ENCODE measurements at regions not wholly inside any gene's neighbourhood (a gene's known extent, or its start where the extent isn't known, plus 50 kb on each side); places are given as distances from the start of the nearest gene placed in this dataset.

DNA sequence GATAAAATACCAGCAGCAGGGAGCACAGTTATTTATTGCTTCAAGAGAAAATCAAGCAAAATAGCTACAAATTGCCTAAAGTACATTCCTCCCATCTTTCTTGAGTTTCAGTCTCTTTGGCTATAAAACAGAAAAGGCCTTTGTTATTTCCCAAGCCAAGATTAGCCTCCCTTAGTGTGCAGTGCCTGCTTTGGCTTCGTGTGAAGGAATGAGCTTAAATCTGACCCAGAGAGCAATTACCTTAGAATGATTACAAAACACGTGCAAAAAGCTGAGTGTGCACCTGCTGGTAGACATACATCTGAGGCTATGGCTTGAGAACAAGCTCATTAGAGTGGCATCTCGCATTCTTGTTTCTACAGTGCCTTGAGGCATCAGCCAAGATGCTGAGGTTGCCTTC is 250.8 kb downstream of the C4orf33 start:
- H3K36me3 ChIP-seq (ENCODE audit: control insufficient read depth in 2 of 3, insufficient read depth in 3 of 3, low read length in 3 of 3): no peaks in the 10 kb centered on the region
- H3K4me1 ChIP-seq (ENCODE audit: control insufficient read depth in 2 of 3, insufficient read depth in 2 of 3, low read depth in 1 of 3, low read length in 3 of 3): no peaks in the 10 kb centered on the region
- intact Hi-C loops (cut with DNase I): no loop called here
- H3K9ac ChIP-seq (ENCODE audit: low read length in 3 of 3): no peak overlapping the region
- no peak overlapping the region for H3K4me3 ChIP-seq (ENCODE audit: low read length in 3 of 3)
- FAIRE-seq (no peak), DNase-seq (peak in 1 of 5 donors; percentile 16)
- H3K27ac ChIP-seq (ENCODE audit: low read depth in 2 of 2, low read length in 2 of 2): no peak overlapping the region
- H3K9me3 ChIP-seq (ENCODE audit: control insufficient read depth in 2 of 3, insufficient read depth in 1 of 3, low read length in 3 of 3): no peaks in the 10 kb centered on the region
- no peaks in the 10 kb centered on the region for H3K27me3 ChIP-seq (ENCODE audit: control insufficient read depth, insufficient read depth, low read length)
- no peak for TF ChIP-seq CTCF (IDR thresholded peaks at IDR 0.05; ENCODE audit: borderline replicate concordance, extremely low read depth, insufficient read depth)

DNA sequence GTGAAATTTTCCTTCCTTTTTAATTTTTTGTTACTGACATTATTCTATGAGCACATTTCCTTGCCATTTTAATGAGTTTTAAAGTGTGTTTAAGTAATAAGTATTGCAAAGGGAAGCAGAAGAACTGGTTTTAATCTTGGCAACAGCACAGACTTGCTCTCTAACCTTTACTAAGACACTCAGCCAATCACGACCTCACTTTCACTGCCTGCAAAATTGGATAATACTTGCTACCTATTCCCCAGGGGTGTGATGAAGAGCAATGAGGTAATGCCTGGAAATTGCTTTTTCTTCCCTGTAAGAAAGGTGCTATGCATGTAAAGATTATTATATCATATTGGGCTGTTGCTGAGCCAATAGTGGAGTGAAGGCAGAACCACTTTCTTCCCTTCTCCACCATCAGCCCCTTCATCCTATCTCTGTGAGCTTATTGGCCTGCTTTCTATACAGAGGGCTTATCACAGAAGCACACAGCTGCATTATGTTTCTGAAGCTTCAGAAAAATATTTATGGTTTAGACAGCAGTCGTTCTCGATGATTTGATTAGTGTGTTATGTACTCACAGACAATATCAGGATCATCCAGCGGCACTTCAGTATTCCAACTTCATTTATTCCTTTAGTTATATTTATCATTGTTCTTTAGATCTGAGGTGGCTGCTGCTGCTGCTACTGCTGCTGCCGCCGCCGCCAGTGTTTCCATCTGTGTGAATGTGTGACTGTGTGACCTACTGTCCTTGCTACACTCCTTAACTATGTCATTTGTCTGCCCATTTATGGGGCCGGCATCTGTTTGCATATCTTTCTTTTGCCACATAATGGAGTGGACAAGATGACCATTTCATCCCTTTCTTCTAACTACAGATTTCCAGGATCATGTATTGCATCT is 255.1 kb downstream of the C4orf33 start:
- H3K36me3 ChIP-seq (ENCODE audit: control insufficient read depth in 2 of 3, insufficient read depth in 3 of 3, low read length in 3 of 3): no peaks in the 10 kb centered on the region
- DNase-seq (no peak), FAIRE-seq (no peak)
- TF ChIP-seq CTCF (IDR thresholded peaks at IDR 0.05; ENCODE audit: borderline replicate concordance, extremely low read depth, insufficient read depth): no peak
- H3K4me1 ChIP-seq (ENCODE audit: control insufficient read depth in 2 of 3, insufficient read depth in 2 of 3, low read depth in 1 of 3, low read length in 3 of 3): no peaks in the 10 kb centered on the region
- intact Hi-C loops (cut with DNase I): no loop called here
- H3K9me3 ChIP-seq (ENCODE audit: control insufficient read depth in 2 of 3, insufficient read depth in 1 of 3, low read length in 3 of 3): no peaks in the 10 kb centered on the region
- H3K27me3 ChIP-seq (ENCODE audit: control insufficient read depth, insufficient read depth, low read length): no peaks in the 10 kb centered on the region
- no peak overlapping the region for H3K9ac ChIP-seq (ENCODE audit: low read length in 3 of 3)
- H3K4me3 ChIP-seq (ENCODE audit: low read length in 3 of 3): no peak overlapping the region
- H3K27ac ChIP-seq (ENCODE audit: low read depth in 2 of 2, low read length in 2 of 2): no peak overlapping the region

- Histone ChIP-seq H3K27ac (ENCODE audit: low read depth in 2 of 2, low read length in 2 of 2) (no peak overlapping the region), H3K9ac (ENCODE audit: low read length in 3 of 3) (no peak overlapping the region), H3K4me1 (ENCODE audit: control insufficient read depth in 2 of 3, insufficient read depth in 2 of 3, low read depth in 1 of 3, low read length in 3 of 3) (no peaks in the 10 kb centered on the region), H3K36me3 (ENCODE audit: control insufficient read depth in 2 of 3, insufficient read depth in 3 of 3, low read length in 3 of 3) (no peaks in the 10 kb centered on the region), H3K27me3 (ENCODE audit: control insufficient read depth, insufficient read depth, low read length) (no peaks in the 10 kb centered on the region), H3K4me3 (ENCODE audit: low read length in 3 of 3) (no peak overlapping the region), H3K9me3 (ENCODE audit: control insufficient read depth in 2 of 3, insufficient read depth in 1 of 3, low read length in 3 of 3) (no peaks in the 10 kb centered on the region)
- TF ChIP-seq CTCF (IDR thresholded peaks at IDR 0.05; ENCODE audit: borderline replicate concordance, extremely low read depth, insufficient read depth): no peak
- FAIRE-seq: no peak
- intact Hi-C loops (cut with DNase I): no loop called here
- DNase-seq: no peak
Observed at GRCh38 chr4:129352480-129352879, 256.5 kb downstream of the C4orf33 start.

Data from kidney (tissue), 13 donors.